Stimulated activated CD8-positive, alpha-beta memory T cell treated with anti-CD3 and anti-CD28 coated beads, Interleukin-2, amount 100 ng/mL, for 1 hour (primary cell): ENCODE measurements at regions not wholly inside any gene's neighbourhood (a gene's known extent, or its start where the extent isn't known, plus 50 kb on each side); places are given as distances from the start of the nearest gene placed in this dataset.
"Not testable (repeated sequence)": the region's sequence is repeated elsewhere in the genome, so short reads cannot be mapped to it uniquely, and the experiment has no call there.

ENCODE experiments used
- DNase-seq, 2 donors: peaks; one replicate each; pipeline ENCODE4 v3.0.0-alpha.2; 2020; ENCODE audit warnings: low read depth in 2 of 2

DNA sequence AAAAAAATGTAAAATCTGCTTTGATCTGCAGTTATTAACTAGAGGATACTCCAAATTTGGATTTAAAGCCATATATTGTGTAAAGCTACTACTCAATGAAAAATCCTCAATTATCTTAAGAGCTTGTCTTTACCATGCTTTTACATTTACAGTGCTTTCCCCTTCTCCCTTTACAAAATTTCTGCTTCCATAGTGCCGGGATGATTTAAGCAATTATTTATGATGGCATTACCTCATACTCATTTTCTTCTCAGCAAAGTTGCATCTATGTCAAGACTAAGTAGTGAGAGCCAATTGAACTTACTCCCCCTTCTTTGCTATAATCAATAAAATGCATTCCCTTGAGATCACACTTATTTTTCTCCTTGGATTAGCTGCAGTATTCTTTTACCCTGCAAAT, 505.4 kb upstream of the AGA start:
- DNase-seq: no peak

- no peak for DNase-seq
These were observed 506.6 kb upstream of the AGA start for GRCh38 chr4:177948853-177949252.

DNA sequence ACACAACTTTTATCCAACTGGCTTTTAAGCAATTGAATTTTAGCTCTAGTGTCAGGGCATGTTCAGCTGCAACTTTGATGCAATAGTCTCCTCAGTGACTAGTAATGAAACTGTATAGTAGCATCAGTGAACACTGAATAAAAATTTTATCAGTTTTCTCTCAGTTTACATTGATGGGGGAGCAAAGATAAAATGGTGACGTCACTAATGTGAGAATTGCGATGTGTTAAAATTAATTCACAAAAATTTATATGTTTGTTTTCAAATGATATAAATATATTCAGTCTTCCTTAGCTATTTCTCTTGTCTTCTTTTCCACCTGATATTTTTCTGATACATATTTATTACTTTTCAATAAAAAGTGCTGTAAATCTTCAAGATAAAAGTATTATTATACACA, 508.8 kb upstream of the AGA start:
- DNase-seq: no peak

DNA sequence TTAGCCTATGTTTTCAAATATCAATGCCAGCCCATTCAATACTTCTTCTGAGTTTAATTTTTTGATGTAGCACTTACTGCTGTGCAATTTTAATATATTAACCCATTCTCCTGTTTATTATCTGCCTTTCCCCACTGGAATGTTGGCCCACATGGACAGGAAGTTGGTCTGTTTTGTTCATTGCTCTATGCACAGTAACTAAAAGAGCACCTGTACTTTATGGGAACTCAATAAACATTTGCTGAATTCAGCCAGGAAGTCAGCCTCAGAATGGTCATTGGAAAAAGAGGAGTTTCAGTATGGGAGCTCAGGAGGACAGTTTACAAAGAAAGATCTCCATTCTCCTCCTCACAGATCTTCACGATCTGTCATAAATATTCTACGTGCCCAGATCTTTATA, 510.5 kb upstream of the AGA start:
- DNase-seq: no peak

DNA sequence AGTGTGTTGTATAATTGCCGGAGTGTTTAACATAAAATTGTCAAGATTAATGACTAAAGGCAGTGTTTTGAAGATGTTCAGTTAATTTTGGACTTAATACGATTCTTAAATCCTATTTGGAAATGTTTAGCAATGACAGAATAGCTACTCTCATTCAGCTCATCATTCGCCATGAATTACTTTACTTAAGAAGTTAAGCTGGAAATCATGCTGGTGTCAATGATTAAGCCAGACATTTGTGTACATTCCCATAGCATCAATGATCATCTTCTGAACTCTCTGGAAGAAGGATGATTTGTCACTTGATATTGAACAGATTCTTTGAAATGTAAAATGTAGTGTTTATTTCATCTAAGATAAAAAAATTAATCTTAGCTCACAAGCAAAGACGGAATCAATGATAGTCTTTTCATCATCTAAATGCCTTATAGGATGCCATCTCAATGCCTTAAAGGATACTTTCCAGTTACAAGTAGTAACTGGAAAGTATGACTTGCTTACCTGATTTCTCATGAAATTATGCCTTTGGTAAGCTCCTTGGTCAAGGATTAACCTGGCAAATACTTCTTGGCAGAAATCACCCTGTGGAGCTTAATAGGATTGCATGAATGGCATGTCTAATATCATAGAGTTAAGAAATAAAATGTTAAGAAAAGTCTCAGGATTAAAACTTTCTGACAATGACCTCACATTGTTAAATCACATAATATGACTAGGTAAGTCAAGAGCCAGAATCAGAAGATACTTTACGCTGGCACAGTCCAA, 515.5 kb upstream of the AGA start:
- no peak for DNase-seq

DNA sequence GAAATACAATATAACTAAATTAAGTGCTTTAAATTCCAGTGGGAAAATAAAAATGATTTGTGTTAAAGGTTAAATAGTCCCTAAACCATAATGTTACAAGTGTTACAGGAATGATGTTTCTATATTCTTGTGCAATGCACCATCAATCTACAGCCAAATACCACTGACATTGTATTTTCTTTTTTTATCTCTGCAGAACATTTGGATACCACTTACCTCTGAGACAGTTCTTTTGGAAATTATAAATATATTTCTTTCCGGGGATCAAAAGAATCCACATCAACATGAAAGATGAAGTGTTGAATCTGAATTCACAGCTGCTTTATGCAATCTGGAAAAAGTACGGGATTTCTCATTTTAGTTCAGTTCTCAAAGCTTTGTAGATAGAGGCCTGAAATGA, 518.3 kb upstream of the AGA start:
- no peak for DNase-seq

- DNase-seq: no peak
These were observed 519.6 kb upstream of the AGA start for GRCh38 chr4:177961761-177962380.

DNA sequence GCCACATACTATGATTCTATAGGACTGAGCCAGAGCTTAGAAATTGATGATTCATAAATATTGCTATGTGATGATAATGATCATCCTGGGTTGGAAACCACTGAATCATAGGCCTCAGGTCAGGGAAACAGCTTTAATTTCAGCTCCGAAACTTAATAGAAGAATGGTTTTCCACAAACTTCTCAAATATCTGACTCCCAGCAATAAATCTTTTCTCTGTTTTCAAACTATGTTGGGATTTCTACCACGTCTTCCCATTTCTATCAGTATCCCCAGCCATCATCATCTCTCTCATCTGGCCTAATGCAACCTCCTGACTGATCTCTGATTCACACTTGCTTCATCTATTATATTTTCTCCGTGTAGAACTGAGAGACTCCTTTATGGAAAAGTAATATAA, 521.8 kb upstream of the AGA start:
- DNase-seq: no peak

DNA sequence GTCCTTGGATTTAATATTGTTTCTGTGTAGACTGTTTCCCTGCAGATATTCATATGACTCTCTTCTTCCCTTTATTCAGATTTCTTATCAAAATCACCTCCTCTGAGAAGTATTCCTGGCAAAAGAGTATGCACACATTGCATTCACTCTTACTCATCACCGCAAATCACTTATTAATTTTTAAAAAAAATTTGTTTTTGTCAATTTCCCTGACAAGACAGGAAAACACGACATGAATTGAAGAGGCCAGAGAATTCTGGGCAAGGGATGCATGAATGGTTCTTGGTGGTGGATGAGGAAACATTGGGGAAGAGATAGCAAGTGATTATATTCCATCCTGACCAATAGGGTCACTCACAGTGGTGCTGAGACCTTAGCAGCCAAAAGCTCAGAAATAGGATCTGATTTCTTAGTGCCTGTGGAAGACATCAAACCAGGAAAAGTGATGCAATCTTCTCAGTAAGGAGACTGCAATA, 522.5 kb upstream of the AGA start:
- no peak for DNase-seq

DNA sequence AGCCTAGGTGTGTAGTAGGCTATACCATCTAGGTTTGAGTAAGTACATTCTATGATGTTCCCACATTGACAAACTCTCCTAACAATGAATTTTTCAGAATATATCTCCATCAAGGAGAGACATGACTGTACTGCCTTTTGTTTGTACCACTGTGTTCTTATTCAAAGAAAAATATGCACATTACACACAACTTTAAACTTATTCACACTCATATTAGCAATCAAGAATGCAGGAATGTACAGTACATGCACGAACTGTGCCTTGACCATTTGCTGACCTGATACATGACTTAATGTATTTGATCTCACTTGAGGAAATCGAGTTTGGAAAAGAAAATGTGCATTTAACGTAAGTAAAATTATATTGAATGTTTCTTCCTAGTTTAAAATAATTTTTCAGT, 525.1 kb upstream of the AGA start:
- DNase-seq: no peak

GRCh38 chr4:177968817-177969442, 526.7 kb upstream of the AGA start:
- no peak for DNase-seq

DNA sequence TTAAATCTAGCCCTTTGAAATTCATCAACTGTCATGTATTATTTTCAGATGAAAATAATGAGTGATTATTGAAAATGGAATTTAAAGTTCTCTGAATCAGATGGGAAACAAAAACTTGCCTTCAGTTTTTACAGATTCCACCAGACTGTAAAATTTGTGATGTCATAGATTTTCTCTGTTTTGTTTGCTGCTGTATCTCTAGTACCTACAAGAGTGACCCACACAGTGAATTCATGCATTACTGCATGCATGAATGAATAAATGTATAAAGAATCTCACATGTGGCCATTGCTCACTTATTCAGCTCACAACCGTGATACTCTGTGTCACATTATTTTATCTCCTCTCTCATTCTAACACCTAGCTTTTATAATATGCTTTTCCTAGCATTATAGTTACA, 532.2 kb upstream of the AGA start:
- DNase-seq: no peak

DNA sequence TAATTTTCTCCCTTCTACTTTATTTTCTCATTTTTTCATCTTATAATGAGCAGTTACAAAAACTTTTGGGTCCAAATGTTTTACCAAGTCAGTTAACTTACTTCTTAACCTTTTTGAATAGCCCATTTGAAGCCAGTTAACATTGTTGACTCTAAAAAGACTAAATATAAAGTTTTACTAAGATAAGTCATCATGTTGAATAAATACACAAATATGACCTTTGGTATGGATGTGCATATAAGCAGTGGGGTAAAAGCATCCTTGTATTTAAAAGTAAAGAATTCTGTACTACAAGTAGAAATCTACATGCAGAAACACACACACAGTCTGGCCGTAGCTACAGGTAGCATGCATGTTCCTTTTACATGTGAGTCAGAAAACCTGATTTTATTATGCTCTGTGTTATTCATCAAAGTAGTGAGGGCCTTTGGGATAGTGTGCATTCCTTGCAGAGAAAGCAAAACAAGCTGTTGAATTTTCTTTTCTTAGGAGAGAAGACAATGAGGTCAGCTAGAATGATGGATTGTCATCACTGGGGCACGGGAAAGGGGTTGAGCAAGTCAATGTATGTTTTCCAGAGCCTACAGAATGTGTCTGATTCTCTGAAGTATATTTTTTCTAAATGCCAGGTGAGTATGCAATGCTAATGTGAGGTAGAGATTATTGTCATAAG, 533.2 kb upstream of the AGA start:
- no peak for DNase-seq

GRCh38 chr4:177986236-177986635, 544.0 kb upstream of the AGA start:
- DNase-seq: no peak

DNA sequence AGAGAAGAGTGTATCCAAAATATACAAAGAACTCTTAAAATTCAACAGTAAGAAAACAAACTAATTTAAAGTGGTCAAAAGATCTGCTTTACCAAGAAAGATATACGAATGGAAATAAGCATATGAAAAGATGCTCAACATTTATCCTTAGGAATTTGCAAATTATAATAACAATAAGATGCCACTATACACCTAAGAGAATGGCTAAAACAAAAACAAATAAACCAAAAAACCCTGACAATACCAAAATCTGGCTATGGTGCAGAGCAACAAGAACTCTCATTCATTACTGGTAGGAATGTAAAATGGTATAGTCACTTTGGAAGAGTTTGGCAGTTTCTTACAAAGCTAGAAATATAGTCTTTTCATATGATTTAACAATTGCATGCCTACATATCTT, 545.7 kb upstream of the AGA start:
- DNase-seq: no peak

DNA sequence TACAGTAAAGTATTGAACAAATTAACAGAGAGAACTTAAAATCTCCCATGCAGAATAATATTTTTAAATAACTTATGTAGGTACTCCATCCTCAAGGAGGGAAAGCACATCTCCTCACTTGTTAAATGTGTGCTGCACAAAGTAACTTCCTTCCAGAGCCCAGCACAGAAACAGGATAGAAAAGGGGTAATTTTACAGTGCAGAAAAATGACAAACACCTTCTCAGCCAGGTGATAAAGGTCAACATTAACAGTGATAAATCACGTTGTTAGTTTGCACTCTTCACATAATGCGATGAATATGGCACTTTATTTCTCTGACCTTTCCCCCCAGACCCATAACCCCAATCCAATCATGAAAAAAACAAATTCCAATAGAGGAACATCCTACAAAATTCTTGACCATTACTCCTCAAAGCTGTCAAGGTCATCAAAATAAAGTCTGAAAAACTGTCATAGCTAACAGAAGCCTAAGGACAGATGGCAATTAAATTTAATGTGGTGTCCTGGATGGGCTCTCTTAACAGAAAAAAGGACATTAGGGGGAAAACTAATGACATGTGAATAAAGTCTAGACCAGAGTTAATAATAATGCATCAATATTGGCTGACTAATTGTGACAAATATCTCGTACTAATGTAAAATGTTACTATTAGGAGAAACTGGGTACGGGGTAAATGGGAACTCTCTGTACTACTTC, 547.4 kb upstream of the AGA start:
- no peak for DNase-seq

DNA sequence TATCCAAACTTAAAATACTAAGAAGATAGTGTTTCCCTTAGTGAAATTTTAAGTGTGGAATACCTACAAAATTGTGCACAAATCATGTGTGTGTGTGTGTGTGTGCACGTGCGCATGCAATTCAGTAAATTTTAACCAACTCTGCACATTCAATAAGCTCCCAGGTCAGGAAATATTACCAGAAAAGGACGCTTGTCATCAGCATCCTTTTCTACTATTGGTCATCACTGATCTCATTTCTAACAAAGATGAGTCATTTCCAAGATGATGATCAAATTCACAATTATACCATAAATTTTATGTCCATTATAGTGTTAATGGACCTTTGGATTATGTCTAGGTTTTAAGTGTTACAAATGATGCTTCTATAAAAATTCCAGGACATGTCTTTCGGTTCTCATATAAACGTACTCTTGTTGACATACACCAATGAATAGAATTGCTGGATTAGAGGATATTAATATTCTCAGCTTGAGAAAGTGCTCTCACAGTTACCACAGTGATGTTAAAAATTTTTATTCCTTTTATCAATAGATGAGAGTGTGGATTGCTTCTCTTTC, 560.9 kb upstream of the AGA start:
- DNase-seq: no peak

DNA sequence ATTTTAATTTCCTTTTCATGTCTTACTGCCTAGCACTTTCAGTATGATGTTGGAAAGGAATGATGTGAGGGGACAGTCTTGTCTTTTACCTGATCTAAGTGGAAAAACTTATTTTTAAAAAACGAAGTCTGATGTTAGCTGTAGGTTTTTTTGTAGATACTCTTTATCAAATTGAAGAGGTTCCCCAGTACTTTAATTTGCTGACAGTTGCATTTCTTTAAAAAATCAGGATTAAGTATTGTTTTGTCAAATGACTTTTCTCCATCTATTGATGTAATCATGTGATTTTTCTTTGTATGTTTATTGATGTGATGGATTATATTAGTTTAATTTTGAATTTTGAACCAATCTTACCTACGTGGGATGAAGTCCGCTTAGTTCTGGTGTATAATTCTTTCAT, 568.4 kb upstream of the AGA start:
- no peak for DNase-seq

DNA sequence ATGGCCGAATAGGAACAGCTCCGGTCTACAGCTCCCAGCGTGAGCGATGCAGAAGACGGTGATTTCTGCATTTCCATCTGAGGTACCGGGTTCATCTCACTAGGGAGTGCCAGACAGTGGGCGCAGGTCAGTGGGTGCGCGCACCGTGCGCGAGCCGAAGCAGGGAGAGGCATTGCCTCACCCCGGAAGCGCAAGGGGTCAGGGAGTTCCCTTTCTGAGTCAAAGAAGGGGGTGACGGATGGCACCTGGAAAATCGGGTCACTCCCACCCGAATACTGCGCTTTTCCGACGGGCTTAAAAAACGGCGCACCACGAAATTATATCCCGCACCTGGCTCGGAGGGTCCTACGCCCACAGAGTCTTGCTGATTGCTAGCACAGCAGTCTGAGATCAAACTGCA, 572.8 kb upstream of the AGA start:
- not testable (repeated sequence) for DNase-seq

DNA sequence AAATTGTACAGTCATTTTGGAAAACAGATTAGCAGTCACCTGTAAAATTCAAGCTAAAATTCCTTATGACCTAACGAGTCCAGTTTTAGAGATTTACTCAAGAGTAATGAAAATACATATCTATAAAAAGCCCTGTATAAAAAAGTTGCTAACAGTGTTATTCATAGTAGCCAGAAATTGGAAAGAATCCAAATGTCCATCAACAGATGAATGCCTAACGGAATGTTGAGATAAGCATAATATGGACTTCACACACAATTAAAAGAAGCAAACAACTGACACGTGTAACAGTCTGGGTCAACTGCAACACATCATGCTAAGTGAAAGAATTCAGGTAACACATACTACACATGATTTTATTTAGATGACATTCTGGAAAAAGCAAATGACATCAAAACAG, 584.8 kb upstream of the AGA start:
- no peak for DNase-seq

- no peak for DNase-seq
These were observed 585.6 kb upstream of the AGA start for GRCh38 chr4:178027796-178028195.

- no peak for DNase-seq
These were observed 586.2 kb upstream of the AGA start for GRCh38 chr4:178028481-178028880.
